Central memory CD8-positive, alpha-beta T cell (primary cell): ENCODE measurements at regions not wholly inside any gene's neighbourhood (a gene's known extent, or its start where the extent isn't known, plus 50 kb on each side); places are given as distances from the start of the nearest gene placed in this dataset.
"Not testable (repeated sequence)": the region's sequence is repeated elsewhere in the genome, so short reads cannot be mapped to it uniquely, and the experiment has no call there.

Experiments used
- ATAC-seq: fragments of 150-1000 bp; cut with Tn5 transposase; replicated peaks from 2 replicates; pipeline ENCODE4 v1.10.0; 2022; ENCODE audit warnings: mild to moderate bottlenecking, moderate FRiP score, moderate number of reproducible peaks; ENCODE audit not compliant: poor library complexity, severe bottlenecking; ENCODE audit errors: extremely low read depth
- DNase-seq, 2 donors: peaks; one replicate each; pipeline ENCODE4 v3.0.0; 2021; ENCODE audit warnings: low spot score in 2 of 2
- H3K27ac Mint-ChIP-seq: one replicate; pipeline ENCODE4 v1.8.0; 2022; ENCODE audit warnings: low read depth, mild to moderate bottlenecking, moderate library complexity, mixed read lengths
- H3K27me3 Mint-ChIP-seq: one replicate; pipeline ENCODE4 v1.8.0; 2022; ENCODE audit warnings: mixed read lengths
- H3K36me3 Mint-ChIP-seq: one replicate; pipeline ENCODE4 v1.8.0; 2022; ENCODE audit warnings: mild to moderate bottlenecking, moderate library complexity, mixed read lengths; ENCODE audit not compliant: insufficient read depth
- H3K4me1 Mint-ChIP-seq: one replicate; pipeline ENCODE4 v1.8.0; 2022; ENCODE audit warnings: mixed read lengths
- H3K4me3 Mint-ChIP-seq: one replicate; pipeline ENCODE4 v1.8.0; 2022; ENCODE audit warnings: mild to moderate bottlenecking, moderate library complexity, mixed read lengths
- H3K9me3 Mint-ChIP-seq: one replicate; pipeline ENCODE4 v1.8.0; 2022; ENCODE audit warnings: mixed read lengths

GRCh38 chr10:90119631-90120280 lies 418.4 kb downstream of the KIF20B start:
- H3K4me1 Mint-ChIP-seq, H3K36me3 Mint-ChIP-seq, H3K27ac Mint-ChIP-seq, DNase-seq, ATAC-seq, H3K4me3 Mint-ChIP-seq, H3K27me3 Mint-ChIP-seq: not testable (repeated sequence)
- peaks cover 13% of the 10 kb centered on the region for H3K9me3 Mint-ChIP-seq

GRCh38 chr10:90125456-90126255 lies 424.3 kb downstream of the KIF20B start:
- Mint-ChIP-seq H3K27ac (no peak overlapping the region), H3K9me3 (no peaks in the 10 kb centered on the region), H3K4me1 (no peaks in the 10 kb centered on the region), H3K4me3 (no peak overlapping the region), H3K36me3 (no peaks in the 10 kb centered on the region), H3K27me3 (no peaks in the 10 kb centered on the region)
- ATAC-seq (no peak), DNase-seq (no peak)

- no peak for ATAC-seq
- H3K27me3 Mint-ChIP-seq, result no peaks in the 10 kb centered on the region
- no peak overlapping the region for H3K4me3 Mint-ChIP-seq
- H3K9me3 Mint-ChIP-seq, result no peaks in the 10 kb centered on the region
- no peak overlapping the region for H3K27ac Mint-ChIP-seq
- H3K36me3 Mint-ChIP-seq, result no peaks in the 10 kb centered on the region
- DNase-seq, result no peak
- H3K4me1 Mint-ChIP-seq, result no peaks in the 10 kb centered on the region
These were observed 424.8 kb downstream of the KIF20B start for GRCh38 chr10:90126256-90126595.

GRCh38 chr10:90130321-90131086 lies 429.1 kb downstream of the KIF20B start:
- no peaks in the 10 kb centered on the region for H3K4me1 Mint-ChIP-seq
- peaks cover under 1% of the 10 kb centered on the region for H3K9me3 Mint-ChIP-seq
- ATAC-seq (no peak), DNase-seq (no peak)
- H3K36me3 Mint-ChIP-seq, result no peaks in the 10 kb centered on the region
- H3K4me3 Mint-ChIP-seq, result no peak overlapping the region
- no peak overlapping the region for H3K27ac Mint-ChIP-seq
- H3K27me3 Mint-ChIP-seq, result no peaks in the 10 kb centered on the region

- H3K4me3 Mint-ChIP-seq, result no peak overlapping the region
- H3K27me3 Mint-ChIP-seq, result no peaks in the 10 kb centered on the region
These were observed 432.2 kb downstream of the KIF20B start for GRCh38 chr10:90133606-90134005.

GRCh38 chr10:90136731-90137316 lies 435.4 kb downstream of the KIF20B start:
- H3K4me3 Mint-ChIP-seq, result no peak overlapping the region
- no peak overlapping the region for H3K27ac Mint-ChIP-seq
- H3K4me1 Mint-ChIP-seq, result no peaks in the 10 kb centered on the region
- no peaks in the 10 kb centered on the region for H3K27me3 Mint-ChIP-seq
- DNase-seq (no peak), ATAC-seq (no peak)
- H3K9me3 Mint-ChIP-seq, result peaks cover 25% of the 10 kb centered on the region
- H3K36me3 Mint-ChIP-seq, result no peaks in the 10 kb centered on the region

More at GRCh38 chr10:90133606-90134005, 432.2 kb downstream of the KIF20B start:
- DNase-seq (no peak), ATAC-seq (no peak)
- H3K36me3 Mint-ChIP-seq, result no peaks in the 10 kb centered on the region
- H3K27ac Mint-ChIP-seq, result no peak overlapping the region
- no peaks in the 10 kb centered on the region for H3K4me1 Mint-ChIP-seq
- H3K9me3 Mint-ChIP-seq, result peaks cover 20% of the 10 kb centered on the region

- no peaks in the 10 kb centered on the region for H3K36me3 Mint-ChIP-seq
These were observed 437.5 kb downstream of the KIF20B start for GRCh38 chr10:90138844-90139243.

GRCh38 chr10:90141791-90142190 lies 440.4 kb downstream of the KIF20B start:
- Mint-ChIP-seq H3K27ac (no peak overlapping the region), H3K36me3 (no peaks in the 10 kb centered on the region), H3K27me3 (no peaks in the 10 kb centered on the region), H3K4me3 (no peak overlapping the region), H3K9me3 (peaks cover 13% of the 10 kb centered on the region), H3K4me1 (no peaks in the 10 kb centered on the region)
- no peak for DNase-seq
- ATAC-seq, result no peak

More at GRCh38 chr10:90138844-90139243, 437.5 kb downstream of the KIF20B start:
- Mint-ChIP-seq H3K9me3 (peaks cover 25% of the 10 kb centered on the region), H3K27ac (no peak overlapping the region), H3K4me1 (no peaks in the 10 kb centered on the region), H3K4me3 (no peak overlapping the region), H3K27me3 (no peaks in the 10 kb centered on the region)
- ATAC-seq (no peak), DNase-seq (no peak)

GRCh38 chr10:90143937-90144336 lies 442.5 kb downstream of the KIF20B start:
- no peaks in the 10 kb centered on the region for H3K36me3 Mint-ChIP-seq

GRCh38 chr10:90148116-90148855 lies 446.9 kb downstream of the KIF20B start:
- no peaks in the 10 kb centered on the region for H3K36me3 Mint-ChIP-seq
- no peak for ATAC-seq
- H3K27ac Mint-ChIP-seq, result no peak overlapping the region
- no peaks in the 10 kb centered on the region for H3K4me1 Mint-ChIP-seq
- H3K9me3 Mint-ChIP-seq, result no peaks in the 10 kb centered on the region
- no peaks in the 10 kb centered on the region for H3K27me3 Mint-ChIP-seq
- no peak for DNase-seq
- H3K4me3 Mint-ChIP-seq, result no peak overlapping the region

More at GRCh38 chr10:90143937-90144336, 442.5 kb downstream of the KIF20B start:
- no peak overlapping the region for H3K27ac Mint-ChIP-seq
- DNase-seq (no peak), ATAC-seq (no peak)
- H3K4me1 Mint-ChIP-seq, result no peaks in the 10 kb centered on the region
- H3K27me3 Mint-ChIP-seq, result no peaks in the 10 kb centered on the region
- H3K9me3 Mint-ChIP-seq, result peaks cover 6% of the 10 kb centered on the region
- H3K4me3 Mint-ChIP-seq, result no peak overlapping the region

GRCh38 chr10:90149563-90149962 lies 448.2 kb downstream of the KIF20B start:
- Mint-ChIP-seq H3K27me3 (no peaks in the 10 kb centered on the region), H3K4me1 (no peaks in the 10 kb centered on the region), H3K36me3 (no peaks in the 10 kb centered on the region), H3K27ac (no peak overlapping the region), H3K9me3 (no peaks in the 10 kb centered on the region), H3K4me3 (no peak overlapping the region)
- DNase-seq, result no peak
- ATAC-seq, result no peak

GRCh38 chr10:90162271-90162853 lies 461.0 kb downstream of the KIF20B start:
- H3K27me3 Mint-ChIP-seq, result no peaks in the 10 kb centered on the region
- DNase-seq, result no peak
- H3K4me3 Mint-ChIP-seq, result no peak overlapping the region
- no peaks in the 10 kb centered on the region for H3K9me3 Mint-ChIP-seq
- H3K4me1 Mint-ChIP-seq, result no peaks in the 10 kb centered on the region
- no peak overlapping the region for H3K27ac Mint-ChIP-seq
- no peak for ATAC-seq
- no peaks in the 10 kb centered on the region for H3K36me3 Mint-ChIP-seq
